AG09309 (cell line): ENCODE measurements at regions not wholly inside any gene's neighbourhood (a gene's known extent, or its start where the extent isn't known, plus 50 kb on each side); places are given as distances from the start of the nearest gene placed in this dataset.

Experiments used
- DNase-seq: peaks from one replicate; pipeline ENCODE4 v3.0.0-alpha.2; 2010; ENCODE audit warnings: low read depth
- H3K4me3 ChIP-seq: 2 replicates; pipeline ENCODE4 v1.5.1; 2011; ENCODE audit warnings: mild to moderate bottlenecking, low read depth, low read length, moderate library complexity; ENCODE audit not compliant: control insufficient read depth
- TF ChIP-seq, protein P1 (sequence below): IDR thresholded peaks from 2 replicates; pipeline ENCODE4 v1.5.1; 2011; ENCODE audit warnings: mild to moderate bottlenecking, low read depth, low read length, inconsistent platforms; ENCODE audit not compliant: insufficient read depth, control insufficient read depth; ENCODE audit errors: missing control alignments

DNA sequence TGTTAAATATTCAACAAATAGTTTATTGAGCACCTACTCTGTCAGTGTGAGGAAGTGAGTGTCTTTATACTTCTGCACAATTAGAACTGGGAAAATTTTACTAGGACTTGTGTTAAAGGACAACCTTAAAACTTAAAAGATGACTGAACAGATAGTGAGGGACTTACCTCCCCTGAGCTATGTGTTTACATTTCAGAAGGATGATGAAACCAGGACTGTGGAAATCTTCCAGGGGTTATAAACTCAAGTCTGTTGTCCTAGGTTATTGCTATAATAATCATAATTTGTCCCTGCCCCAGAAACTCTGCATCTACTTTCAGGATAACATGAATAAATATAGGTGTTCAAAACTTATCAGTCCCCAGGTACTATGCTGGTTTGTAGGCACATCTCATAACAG lies 261.0 kb upstream of the MKLN1 start:
- TF ChIP-seq, protein P1, sequence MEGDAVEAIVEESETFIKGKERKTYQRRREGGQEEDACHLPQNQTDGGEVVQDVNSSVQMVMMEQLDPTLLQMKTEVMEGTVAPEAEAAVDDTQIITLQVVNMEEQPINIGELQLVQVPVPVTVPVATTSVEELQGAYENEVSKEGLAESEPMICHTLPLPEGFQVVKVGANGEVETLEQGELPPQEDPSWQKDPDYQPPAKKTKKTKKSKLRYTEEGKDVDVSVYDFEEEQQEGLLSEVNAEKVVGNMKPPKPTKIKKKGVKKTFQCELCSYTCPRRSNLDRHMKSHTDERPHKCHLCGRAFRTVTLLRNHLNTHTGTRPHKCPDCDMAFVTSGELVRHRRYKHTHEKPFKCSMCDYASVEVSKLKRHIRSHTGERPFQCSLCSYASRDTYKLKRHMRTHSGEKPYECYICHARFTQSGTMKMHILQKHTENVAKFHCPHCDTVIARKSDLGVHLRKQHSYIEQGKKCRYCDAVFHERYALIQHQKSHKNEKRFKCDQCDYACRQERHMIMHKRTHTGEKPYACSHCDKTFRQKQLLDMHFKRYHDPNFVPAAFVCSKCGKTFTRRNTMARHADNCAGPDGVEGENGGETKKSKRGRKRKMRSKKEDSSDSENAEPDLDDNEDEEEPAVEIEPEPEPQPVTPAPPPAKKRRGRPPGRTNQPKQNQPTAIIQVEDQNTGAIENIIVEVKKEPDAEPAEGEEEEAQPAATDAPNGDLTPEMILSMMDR = no peak
- H3K4me3 ChIP-seq = no peak overlapping the region

DNA sequence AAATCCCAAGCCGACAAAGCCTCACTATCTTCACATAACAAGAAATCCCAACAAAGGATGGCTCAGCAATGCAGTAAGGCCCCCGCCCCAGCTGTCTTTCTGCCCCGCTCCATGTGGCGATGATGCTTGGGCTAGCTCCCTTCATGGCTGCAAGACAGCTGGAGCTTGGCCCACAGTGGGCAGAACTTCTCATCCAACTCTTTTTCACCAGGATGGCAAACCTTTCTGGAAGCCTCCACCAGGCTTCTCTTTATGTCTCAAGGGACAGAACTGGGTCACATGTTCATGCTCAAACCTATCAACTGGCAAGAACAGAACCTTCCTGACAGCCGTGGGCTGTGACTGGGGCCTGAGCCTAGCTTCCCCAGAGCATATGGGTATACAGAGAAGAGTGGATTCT lies 260.5 kb upstream of the MKLN1 start:
- DNase-seq = no peak
- TF ChIP-seq, protein P1 = no peak
- H3K4me3 ChIP-seq = no peak overlapping the region

More for the DNA sequence above, 261.0 kb upstream of the MKLN1 start:
- no peak for DNase-seq

DNA sequence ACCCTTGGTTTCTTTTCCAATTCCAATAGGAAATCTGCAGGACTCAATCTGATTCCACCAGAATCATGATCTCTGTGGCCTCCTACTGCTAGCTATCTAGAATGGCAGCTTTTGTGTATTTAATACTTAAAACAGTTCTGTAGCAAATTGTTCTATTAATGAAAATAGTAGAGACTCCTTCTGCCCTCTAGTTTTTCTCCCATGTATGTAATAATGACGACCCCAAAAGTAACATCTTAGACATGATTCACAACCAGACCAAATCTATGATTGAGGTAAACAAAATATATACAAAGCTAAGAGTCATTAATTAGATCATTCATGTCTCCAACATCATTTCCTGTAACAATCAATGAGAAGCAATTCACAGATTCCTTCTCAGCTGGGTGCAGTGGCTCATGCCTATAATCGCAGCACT lies 259.1 kb upstream of the MKLN1 start:
- TF ChIP-seq, protein P1 = peak; percentile 39
- H3K4me3 ChIP-seq = no peak overlapping the region
- no peak for DNase-seq

DNA sequence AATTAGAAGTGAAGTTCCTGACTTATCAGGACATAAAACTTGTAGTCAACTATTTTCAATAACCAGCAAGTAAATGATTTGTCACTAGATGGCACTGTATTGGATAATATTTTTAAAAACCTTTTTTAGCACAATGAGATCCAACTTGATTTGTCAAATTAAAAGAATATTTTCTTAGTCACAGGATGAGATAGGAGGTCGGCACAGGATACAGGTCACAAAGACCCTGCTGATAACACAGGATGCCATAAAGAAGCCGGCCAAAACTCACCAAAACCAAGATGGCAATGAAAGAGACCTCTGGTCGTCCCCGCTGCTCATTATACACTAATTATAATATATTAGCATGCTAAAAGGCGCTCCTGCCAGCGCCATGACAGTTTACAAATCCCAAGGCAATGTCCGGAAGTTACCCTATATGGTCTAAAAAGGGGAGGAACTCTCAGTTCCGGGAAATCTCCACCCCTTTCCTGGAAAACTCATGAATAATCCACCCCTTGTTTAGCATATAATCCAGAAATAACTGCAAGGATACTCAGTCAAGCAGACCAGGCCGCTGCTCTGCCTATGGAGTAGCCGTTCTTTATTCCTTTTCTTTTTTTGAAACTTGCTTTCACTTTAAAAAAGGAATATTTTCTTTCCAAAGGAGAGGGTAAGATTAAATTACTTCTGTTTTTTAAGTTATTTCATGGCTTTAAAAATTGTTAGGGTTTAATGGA lies 255.7 kb upstream of the MKLN1 start:
- DNase-seq = no peak
- TF ChIP-seq, protein P1 = peak; percentile 16
- no peak overlapping the region for H3K4me3 ChIP-seq

DNA sequence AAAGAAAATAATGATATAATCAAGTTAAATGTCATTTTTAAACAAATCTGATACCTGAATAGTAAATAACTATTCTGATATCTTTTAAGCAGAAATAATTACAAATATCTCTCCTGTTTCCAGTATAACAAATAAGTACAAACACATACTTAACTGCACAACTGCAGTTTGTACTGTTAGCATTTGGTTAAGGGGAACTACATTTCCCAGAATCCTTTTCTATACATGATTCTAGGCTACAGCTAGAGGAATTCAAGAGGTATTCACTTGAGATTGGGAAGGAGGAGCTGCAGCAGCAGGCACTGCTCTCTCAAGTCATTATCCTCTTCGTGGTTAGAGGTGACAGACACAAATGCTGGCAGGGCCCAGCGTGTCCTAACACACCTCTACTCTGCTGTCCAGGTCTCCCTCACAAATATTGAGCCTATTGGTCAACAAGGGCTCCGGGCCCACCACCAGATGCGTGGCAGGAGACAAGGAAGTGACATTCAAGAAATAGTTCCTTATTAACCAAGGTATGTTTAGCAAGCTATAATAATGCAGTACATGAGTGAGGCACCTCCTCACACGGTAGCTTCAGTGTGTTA lies 255.1 kb upstream of the MKLN1 start:
- DNase-seq = no peak
- TF ChIP-seq, protein P1 = no peak
- H3K4me3 ChIP-seq = no peak overlapping the region

DNA sequence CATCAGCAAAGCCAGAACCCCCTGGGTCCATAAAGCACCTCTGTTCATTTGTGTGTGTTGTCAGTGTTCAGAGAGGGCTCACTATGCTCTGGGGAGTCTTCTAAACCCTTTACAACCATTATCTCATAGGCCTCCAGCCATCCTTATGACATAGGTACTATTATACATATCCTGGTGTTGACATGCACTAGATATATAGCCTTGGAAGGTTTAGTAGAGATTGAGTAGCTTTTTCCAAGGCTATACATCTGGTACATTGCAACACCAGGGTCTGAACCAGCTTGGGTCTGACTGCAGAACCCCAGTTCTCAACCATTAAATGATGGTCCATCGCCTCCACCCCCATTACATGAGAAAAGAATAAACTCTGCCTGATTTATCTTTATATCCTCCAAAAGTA lies 253.6 kb upstream of the MKLN1 start:
- TF ChIP-seq, protein P1 = no peak
- no peak for DNase-seq
- H3K4me3 ChIP-seq = no peak overlapping the region

DNA sequence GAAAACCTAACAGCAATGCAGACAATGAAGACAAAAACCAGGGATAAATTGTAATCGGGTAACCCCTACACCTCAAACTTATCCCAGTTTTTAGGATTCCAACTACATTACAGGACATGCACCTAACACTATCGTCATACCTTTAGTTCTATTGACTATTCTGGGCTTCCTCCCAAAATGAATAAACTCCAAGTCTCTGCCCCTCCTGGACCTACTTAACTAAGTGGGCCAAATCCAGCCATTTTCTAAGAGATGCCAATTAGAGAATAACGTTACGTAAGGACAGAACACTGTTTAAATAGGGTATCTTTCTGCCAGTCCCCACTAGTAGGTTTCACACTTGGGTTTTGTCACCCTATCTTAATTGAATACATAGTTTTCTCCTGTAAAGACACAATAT lies 253.1 kb upstream of the MKLN1 start:
- no peak for DNase-seq
- H3K4me3 ChIP-seq = no peak overlapping the region
- TF ChIP-seq, protein P1 = no peak
